ENCODE measurements at regions not wholly inside any gene's neighbourhood (a gene's known extent, or its start where the extent isn't known, plus 50 kb on each side); places are given as distances from the start of the nearest gene placed in this dataset.

DNA sequence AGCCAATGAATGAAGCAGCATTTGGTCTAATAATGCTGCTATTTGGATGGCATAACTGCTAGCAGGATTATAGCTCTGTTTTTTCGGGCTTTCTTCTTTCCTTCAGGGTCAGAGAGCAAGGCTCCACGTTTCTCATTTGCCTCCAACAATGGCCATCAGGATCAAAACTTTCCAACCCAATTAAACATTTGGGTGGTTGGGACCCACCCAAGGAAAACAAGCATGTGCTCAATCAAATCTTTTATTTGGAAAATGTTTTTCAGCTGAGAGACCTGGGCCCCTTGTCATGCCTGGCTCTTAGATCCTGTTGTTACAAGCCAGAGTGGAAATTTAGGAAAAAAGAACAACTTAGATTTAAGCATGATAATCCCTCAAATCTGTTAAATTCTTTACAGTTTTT is 373.1 kb upstream of the USP24 start:
- H3K4me1 Mint-ChIP-seq, result peaks cover 18 to 21% of the 10 kb centered on the region in 2 experiments
- H4K8ac ChIP-seq (replicated peaks; ENCODE audit: insufficient read length, low read depth, low read length), result no peak overlapping the region
- H3K9me3 ChIP-seq (ENCODE audit: control insufficient read depth, low read depth, low read length), result no peaks in the 10 kb centered on the region
- H3K27me3 Mint-ChIP-seq (ENCODE audit: low read depth), result no peaks in the 10 kb centered on the region; the same call in none of the 2 replicates
- H3K14ac ChIP-seq (ENCODE audit: insufficient read depth, low read length), result no peak overlapping the region
- no peaks in the 10 kb centered on the region; a peak in 1 of 5 replicates for H3K9me3 Mint-ChIP-seq
- no peak overlapping the region for H3K23ac ChIP-seq (ENCODE audit: insufficient read length, low read depth, low read length)
- no peak overlapping the region for H2BK12ac ChIP-seq (ENCODE audit: insufficient read length, low read depth, low read length)
- no peak overlapping the region for H2BK15ac ChIP-seq (ENCODE audit: low read depth, low read length)
- TF ChIP-seq CTCF (conservative IDR thresholded peaks at IDR 0.05), result no peak
- no peaks in the 10 kb centered on the region for H3K23me2 ChIP-seq (ENCODE audit: insufficient read length, low read depth, low read length, poor library complexity, severe bottlenecking)
- H2BK20ac ChIP-seq (ENCODE audit: low read depth, low read length, poor library complexity, severe bottlenecking), result no peak overlapping the region
- no peaks in the 10 kb centered on the region for H4K20me1 ChIP-seq (ENCODE audit: control insufficient read depth, insufficient read depth, insufficient read length)
- H3K4ac ChIP-seq (ENCODE audit: low read depth, low read length), result no peak overlapping the region
- H3K27ac ChIP-seq (ENCODE audit: insufficient read length, low read depth, low read length), result no peak overlapping the region
- no peak overlapping the region for H3K9ac ChIP-seq (ENCODE audit: extremely low read depth, insufficient read length, low read length)
- WGBS (ENCODE audit: extremely low coverage, insufficient read length, low lambda C conversion rate), result no CpG with 5 or more reads among the region's 2 CpGs
- H2BK5ac ChIP-seq (ENCODE audit: insufficient read length, low read length), result no peak overlapping the region
- no peak overlapping the region for H2AK5ac ChIP-seq (ENCODE audit: insufficient read length, low read length)
- H3T11ph ChIP-seq (ENCODE audit: low read length), result no peak overlapping the region
- no peak overlapping the region for H4K91ac ChIP-seq (ENCODE audit: insufficient read length, low read depth, low read length)
- H3K27ac Mint-ChIP-seq, result no peak overlapping the region
- no peak overlapping the region for H3K18ac ChIP-seq (ENCODE audit: insufficient read length, low read depth, low read length)
- no peak overlapping the region for H4K5ac ChIP-seq (ENCODE audit: insufficient read length, low read depth, low read length)
- no peaks in the 10 kb centered on the region for H3K79me2 ChIP-seq (ENCODE audit: insufficient read depth, low read length)
- H2AFZ ChIP-seq (ENCODE audit: low read length), result no peak overlapping the region
- no peaks in the 10 kb centered on the region for H3K27me3 ChIP-seq (ENCODE audit: insufficient read depth, low read length)
- H3K36me3 Mint-ChIP-seq (ENCODE audit: insufficient read depth in 1 of 3, low read depth in 3 of 3), result no peaks in the 10 kb centered on the region
- H3K56ac ChIP-seq (ENCODE audit: insufficient read length, low read depth, low read length), result no peak overlapping the region
- H3K4me1 ChIP-seq (ENCODE audit: insufficient read depth, low read length), result peaks cover 4% of the 10 kb centered on the region; the same call in 1 of the 2 replicates
- H3K4me2 ChIP-seq (ENCODE audit: insufficient read depth, insufficient read length, low read length), result no peak overlapping the region
- no peak overlapping the region for H2BK120ac ChIP-seq (ENCODE audit: low read depth, low read length, poor library complexity, severe bottlenecking)
- no peaks in the 10 kb centered on the region for H3K79me1 ChIP-seq (ENCODE audit: insufficient read depth, low read depth, low read length, poor library complexity, severe bottlenecking)
- DNase-seq, result no peak
- H3K4me3 Mint-ChIP-seq, result no peak overlapping the region

All from H9 (cell line).